ENCODE measurements at regions not wholly inside any gene's neighbourhood (a gene's known extent, or its start where the extent isn't known, plus 50 kb on each side); places are given as distances from the start of the nearest gene placed in this dataset.

DNA sequence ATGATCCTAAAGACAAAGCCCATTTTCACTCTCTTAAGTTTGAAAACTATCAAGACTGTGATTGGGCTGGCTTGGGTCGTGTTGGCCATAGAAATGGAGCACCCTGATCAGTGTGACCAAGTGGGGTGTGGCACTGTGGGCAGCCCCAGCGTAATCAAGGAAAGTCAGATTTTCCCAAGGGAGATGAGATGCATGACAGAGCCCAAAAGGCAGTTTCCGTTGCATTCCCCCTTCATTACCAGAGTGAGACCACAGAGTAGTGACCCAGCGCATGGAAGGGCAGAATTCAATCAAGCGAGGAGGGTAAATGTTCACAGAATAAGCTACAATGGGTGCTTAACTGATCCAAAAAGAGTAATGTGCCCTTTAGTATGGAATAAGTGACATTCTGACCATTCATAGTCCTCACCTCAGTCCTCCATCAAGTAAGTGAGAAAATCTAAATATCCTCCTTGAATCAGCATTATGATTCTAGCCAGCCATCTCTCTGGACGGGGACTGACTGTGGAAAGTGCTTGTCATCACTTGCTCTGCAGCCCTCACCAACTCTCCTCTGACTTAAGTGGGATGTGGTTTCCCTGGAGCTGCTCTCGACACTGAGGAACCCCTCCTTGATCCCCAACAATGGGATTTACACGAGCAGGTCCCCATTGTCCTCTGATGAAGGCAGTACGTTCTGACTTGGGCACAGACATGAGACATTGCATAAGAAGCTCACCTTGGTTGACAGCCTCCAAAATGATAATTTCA, 430.5 kb downstream of the OCA2 start (continued):
- TF ChIP-seq ZNF132 (tag by site-specific recombination; IDR thresholded peaks at IDR 0.05; ENCODE audit: borderline replicate concordance) (no peak), ZNF266 (tag by site-specific recombination; IDR thresholded peaks at IDR 0.05; ENCODE audit: low read depth) (no peak)

- Histone ChIP-seq H3K4me3 (ENCODE audit: low read depth, low read length) (no peak overlapping the region), H3K27ac (ENCODE audit: extremely low read depth, low read depth, low read length) (no peak overlapping the region), H3K4me1 (ENCODE audit: control insufficient read depth, insufficient read depth, low read length) (no peaks in the 10 kb centered on the region), H3K9me3 (ENCODE audit: control insufficient read depth, insufficient read depth, low read depth, low read length) (no peaks in the 10 kb centered on the region), H3K36me3 (ENCODE audit: control insufficient read depth in 2 of 2, insufficient read depth in 1 of 2, low read length in 2 of 2) (no peaks in the 10 kb centered on the region)
- TF ChIP-seq MEIS1 (CRISPR knock-in tag; IDR thresholded peaks at IDR 0.05; ENCODE audit: borderline replicate concordance) (no peak), ZNF707 (tag by site-specific recombination; IDR thresholded peaks at IDR 0.05) (no peak), ZFP37 (tag by site-specific recombination; IDR thresholded peaks at IDR 0.05) (no peak), ZNF76 (tag by site-specific recombination; IDR thresholded peaks at IDR 0.05; ENCODE audit: borderline replicate concordance, low read depth) (no peak), ZNF664 (tag by site-specific recombination; IDR thresholded peaks at IDR 0.05) (no peak), ZNF404 (tag by site-specific recombination; IDR thresholded peaks at IDR 0.05) (no peak), ZBTB7A (tag by site-specific recombination; IDR thresholded peaks at IDR 0.05; ENCODE audit: low read depth) (no peak), ZXDB (tag by site-specific recombination; IDR thresholded peaks at IDR 0.05) (no peak), ZNF701 (tag by site-specific recombination; IDR thresholded peaks at IDR 0.05) (no peak), ZNF292 (tag by site-specific recombination; IDR thresholded peaks at IDR 0.05; ENCODE audit: borderline replicate concordance, low read depth) (no peak), ZBTB48 (tag by site-specific recombination; IDR thresholded peaks at IDR 0.05) (no peak), ZNF830 (tag by site-specific recombination; IDR thresholded peaks at IDR 0.05; ENCODE audit: low read depth) (no peak), INSM2 (tag by site-specific recombination; IDR thresholded peaks at IDR 0.05) (no peak), SCRT2 (tag by site-specific recombination; IDR thresholded peaks at IDR 0.05) (no peak), HOXD13 (CRISPR knock-in tag; IDR thresholded peaks at IDR 0.05; ENCODE audit: borderline replicate concordance) (no peak), ZNF561 (tag by site-specific recombination; IDR thresholded peaks at IDR 0.05; ENCODE audit: borderline replicate concordance) (no peak), ZNF16 (tag by site-specific recombination; IDR thresholded peaks at IDR 0.05; ENCODE audit: low read depth) (no peak)
- TF ChIP-seq, protein P1, sequence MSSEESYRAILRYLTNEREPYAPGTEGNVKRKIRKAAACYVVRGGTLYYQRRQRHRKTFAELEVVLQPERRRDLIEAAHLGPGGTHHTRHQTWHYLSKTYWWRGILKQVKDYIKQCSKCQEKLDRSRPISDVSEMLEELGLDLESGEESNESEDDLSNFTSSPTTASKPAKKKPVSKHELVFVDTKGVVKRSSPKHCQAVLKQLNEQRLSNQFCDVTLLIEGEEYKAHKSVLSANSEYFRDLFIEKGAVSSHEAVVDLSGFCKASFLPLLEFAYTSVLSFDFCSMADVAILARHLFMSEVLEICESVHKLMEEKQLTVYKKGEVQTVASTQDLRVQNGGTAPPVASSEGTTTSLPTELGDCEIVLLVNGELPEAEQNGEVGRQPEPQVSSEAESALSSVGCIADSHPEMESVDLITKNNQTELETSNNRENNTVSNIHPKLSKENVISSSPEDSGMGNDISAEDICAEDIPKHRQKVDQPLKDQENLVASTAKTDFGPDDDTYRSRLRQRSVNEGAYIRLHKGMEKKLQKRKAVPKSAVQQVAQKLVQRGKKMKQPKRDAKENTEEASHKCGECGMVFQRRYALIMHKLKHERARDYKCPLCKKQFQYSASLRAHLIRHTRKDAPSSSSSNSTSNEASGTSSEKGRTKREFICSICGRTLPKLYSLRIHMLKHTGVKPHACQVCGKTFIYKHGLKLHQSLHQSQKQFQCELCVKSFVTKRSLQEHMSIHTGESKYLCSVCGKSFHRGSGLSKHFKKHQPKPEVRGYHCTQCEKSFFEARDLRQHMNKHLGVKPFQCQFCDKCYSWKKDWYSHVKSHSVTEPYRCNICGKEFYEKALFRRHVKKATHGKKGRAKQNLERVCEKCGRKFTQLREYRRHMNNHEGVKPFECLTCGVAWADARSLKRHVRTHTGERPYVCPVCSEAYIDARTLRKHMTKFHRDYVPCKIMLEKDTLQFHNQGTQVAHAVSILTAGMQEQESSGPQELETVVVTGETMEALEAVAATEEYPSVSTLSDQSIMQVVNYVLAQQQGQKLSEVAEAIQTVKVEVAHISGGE (tag by site-specific recombination; conservative IDR thresholded peaks at IDR 0.05; ENCODE audit: low read depth): no peak
- POLR2A ChIA-PET: no interaction called here
- CTCF ChIA-PET: no interaction called here
Measured at GRCh38 chr15:27665002-27665401, 434.1 kb downstream of the OCA2 start.

GRCh38 chr15:27662892-27663291, 436.2 kb downstream of the OCA2 start:
- no peaks in the 10 kb centered on the region for H3K9me3 ChIP-seq (ENCODE audit: control insufficient read depth, insufficient read depth, low read depth, low read length)
- H3K4me1 ChIP-seq (ENCODE audit: control insufficient read depth, insufficient read depth, low read length): no peaks in the 10 kb centered on the region
- H3K36me3 ChIP-seq (ENCODE audit: control insufficient read depth in 2 of 2, insufficient read depth in 1 of 2, low read length in 2 of 2): no peaks in the 10 kb centered on the region
- H3K27ac ChIP-seq (ENCODE audit: extremely low read depth, low read depth, low read length): no peak overlapping the region
- ChIA-PET CTCF (no interaction called here), POLR2A (no interaction called here)
- H3K4me3 ChIP-seq (ENCODE audit: low read depth, low read length): no peak overlapping the region
- TF ChIP-seq ZNF580 (tag by site-specific recombination; IDR thresholded peaks at IDR 0.05): no peak
- TF ChIP-seq, protein P2, sequence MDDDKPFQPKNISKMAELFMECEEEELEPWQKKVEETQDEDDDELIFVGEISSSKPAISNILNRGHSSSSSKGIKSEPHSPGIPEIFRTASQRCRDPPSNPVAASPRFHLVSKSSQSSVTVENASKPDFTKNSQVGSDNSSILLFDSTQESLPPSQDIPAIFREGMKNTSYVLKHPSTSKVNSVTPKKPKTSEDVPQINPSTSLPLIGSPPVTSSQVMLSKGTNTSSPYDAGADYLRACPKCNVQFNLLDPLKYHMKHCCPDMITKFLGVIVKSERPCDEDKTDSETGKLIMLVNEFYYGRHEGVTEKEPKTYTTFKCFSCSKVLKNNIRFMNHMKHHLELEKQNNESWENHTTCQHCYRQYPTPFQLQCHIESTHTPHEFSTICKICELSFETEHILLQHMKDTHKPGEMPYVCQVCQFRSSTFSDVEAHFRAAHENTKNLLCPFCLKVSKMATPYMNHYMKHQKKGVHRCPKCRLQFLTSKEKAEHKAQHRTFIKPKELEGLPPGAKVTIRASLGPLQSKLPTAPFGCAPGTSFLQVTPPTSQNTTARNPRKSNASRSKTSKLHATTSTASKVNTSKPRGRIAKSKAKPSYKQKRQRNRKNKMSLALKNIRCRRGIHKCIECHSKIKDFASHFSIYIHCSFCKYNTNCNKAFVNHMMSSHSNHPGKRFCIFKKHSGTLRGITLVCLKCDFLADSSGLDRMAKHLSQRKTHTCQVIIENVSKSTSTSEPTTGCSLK (tag by site-specific recombination; IDR thresholded peaks at IDR 0.05): no peak
- TF ChIP-seq, protein P3, sequence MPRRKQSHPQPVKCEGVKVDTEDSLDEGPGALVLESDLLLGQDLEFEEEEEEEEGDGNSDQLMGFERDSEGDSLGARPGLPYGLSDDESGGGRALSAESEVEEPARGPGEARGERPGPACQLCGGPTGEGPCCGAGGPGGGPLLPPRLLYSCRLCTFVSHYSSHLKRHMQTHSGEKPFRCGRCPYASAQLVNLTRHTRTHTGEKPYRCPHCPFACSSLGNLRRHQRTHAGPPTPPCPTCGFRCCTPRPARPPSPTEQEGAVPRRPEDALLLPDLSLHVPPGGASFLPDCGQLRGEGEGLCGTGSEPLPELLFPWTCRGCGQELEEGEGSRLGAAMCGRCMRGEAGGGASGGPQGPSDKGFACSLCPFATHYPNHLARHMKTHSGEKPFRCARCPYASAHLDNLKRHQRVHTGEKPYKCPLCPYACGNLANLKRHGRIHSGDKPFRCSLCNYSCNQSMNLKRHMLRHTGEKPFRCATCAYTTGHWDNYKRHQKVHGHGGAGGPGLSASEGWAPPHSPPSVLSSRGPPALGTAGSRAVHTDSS (tag by site-specific recombination; IDR thresholded peaks at IDR 0.05): no peak
- no peak for TF ChIP-seq IKZF3 (tag by site-specific recombination; IDR thresholded peaks at IDR 0.05)
- no peak for TF ChIP-seq KLF10 (tag by site-specific recombination; IDR thresholded peaks at IDR 0.05)
- TF ChIP-seq ZNF138 (tag by site-specific recombination; IDR thresholded peaks at IDR 0.05; ENCODE audit: borderline replicate concordance): no peak

Measured in HEK293 (cell line).